ENCODE measurements at regions not wholly inside any gene's neighbourhood (a gene's known extent, or its start where the extent isn't known, plus 50 kb on each side); places are given as distances from the start of the nearest gene placed in this dataset.

GRCh38 chr11:86726770-86727504 is 54.5 kb upstream of the ME3 start:
- no peak for DNase-seq (ENCODE audit: low spot score)

GRCh38 chr11:86726118-86726753 is 53.8 kb upstream of the ME3 start:
- peak; percentile 99 for DNase-seq (ENCODE audit: low spot score)

GRCh38 chr11:86724137-86724536 is 51.7 kb upstream of the ME3 start:
- DNase-seq (ENCODE audit: low spot score) = peak; percentile 52

- DNase-seq (ENCODE audit: low spot score) = no peak
These were observed 50.9 kb upstream of the ME3 start for GRCh38 chr11:86723281-86723680.

GRCh38 chr11:86722748-86723147 is 50.3 kb upstream of the ME3 start:
- DNase-seq (ENCODE audit: low spot score) = no peak

All from kidney tubule cell (primary cell).